B cell (primary cell): ENCODE measurements at regions not wholly inside any gene's neighbourhood (a gene's known extent, or its start where the extent isn't known, plus 50 kb on each side); places are given as distances from the start of the nearest gene placed in this dataset.

Experiments used
- CTCF ChIP-seq: fragments of 200-600 bp; IDR thresholded peaks from one replicate; pipeline ENCODE4 v1.8.0; 2022; ENCODE audit warnings: antibody characterized with exemption, mild to moderate bottlenecking
- EZH2 ChIP-seq: IDR thresholded peaks from 2 replicates; pipeline ENCODE4 v1.6.1; 2012; ENCODE audit warnings: borderline replicate concordance, low read depth, mild to moderate bottlenecking, moderate library complexity, low read length; ENCODE audit not compliant: insufficient read depth, poor library complexity, severe bottlenecking

- TF ChIP-seq CTCF (no peak), EZH2 (no peak)
Measured at GRCh38 chr14:98292191-98292590, 979.8 kb downstream of the BCL11B start.
